ENCODE measurements at regions not wholly inside any gene's neighbourhood (a gene's known extent, or its start where the extent isn't known, plus 50 kb on each side); places are given as distances from the start of the nearest gene placed in this dataset.

DNA sequence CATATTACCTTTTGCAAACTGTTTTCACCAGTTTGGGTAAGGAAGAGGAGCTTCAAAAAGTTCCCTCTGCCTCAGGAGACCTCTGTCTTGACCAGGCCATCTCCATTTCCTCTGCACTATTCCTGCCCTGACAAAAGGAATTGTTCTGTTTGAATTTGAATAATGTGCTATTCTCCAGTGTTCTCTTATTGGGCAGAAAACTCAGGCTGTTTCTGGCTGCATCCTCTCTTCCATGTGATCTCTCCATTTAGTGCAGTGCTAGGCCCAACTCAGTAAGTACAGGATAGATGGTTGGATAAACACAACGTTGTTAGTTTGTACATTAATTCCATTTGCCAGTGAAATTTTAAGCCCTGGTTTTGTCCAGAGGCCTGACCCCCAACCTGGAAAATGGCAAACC, 102.2 kb upstream of the CELF4 start (continued):
- TF ChIP-seq, protein P1, sequence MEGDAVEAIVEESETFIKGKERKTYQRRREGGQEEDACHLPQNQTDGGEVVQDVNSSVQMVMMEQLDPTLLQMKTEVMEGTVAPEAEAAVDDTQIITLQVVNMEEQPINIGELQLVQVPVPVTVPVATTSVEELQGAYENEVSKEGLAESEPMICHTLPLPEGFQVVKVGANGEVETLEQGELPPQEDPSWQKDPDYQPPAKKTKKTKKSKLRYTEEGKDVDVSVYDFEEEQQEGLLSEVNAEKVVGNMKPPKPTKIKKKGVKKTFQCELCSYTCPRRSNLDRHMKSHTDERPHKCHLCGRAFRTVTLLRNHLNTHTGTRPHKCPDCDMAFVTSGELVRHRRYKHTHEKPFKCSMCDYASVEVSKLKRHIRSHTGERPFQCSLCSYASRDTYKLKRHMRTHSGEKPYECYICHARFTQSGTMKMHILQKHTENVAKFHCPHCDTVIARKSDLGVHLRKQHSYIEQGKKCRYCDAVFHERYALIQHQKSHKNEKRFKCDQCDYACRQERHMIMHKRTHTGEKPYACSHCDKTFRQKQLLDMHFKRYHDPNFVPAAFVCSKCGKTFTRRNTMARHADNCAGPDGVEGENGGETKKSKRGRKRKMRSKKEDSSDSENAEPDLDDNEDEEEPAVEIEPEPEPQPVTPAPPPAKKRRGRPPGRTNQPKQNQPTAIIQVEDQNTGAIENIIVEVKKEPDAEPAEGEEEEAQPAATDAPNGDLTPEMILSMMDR (IDR thresholded peaks at IDR 0.05; ENCODE audit: low read depth, low read length, missing input control), result no peak
- no peak for TF ChIP-seq YY1 (IDR thresholded peaks at IDR 0.05)

DNA sequence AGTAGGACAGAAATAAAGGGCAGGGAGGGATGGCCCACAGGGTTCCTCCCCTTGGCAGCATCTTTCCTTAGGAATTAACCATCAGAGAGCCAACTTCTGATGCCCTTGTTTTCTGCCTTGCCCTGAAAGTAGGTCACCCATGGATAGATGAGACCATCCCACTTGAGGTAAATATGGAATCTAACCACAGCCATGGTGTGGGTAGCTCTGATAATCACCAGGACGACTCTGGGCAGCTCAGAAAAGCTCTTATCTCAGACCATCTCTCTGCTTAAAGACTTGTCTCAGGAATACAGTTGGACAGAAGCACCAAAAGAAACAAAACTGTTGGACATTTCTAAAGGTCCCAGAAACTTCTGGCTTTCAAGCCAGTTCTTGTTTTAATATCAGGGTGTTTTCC, 101.4 kb upstream of the CELF4 start:
- no peaks in the 10 kb centered on the region for H3K36me3 ChIP-seq (ENCODE audit: control insufficient read depth in 4 of 4, insufficient read depth in 3 of 4, low read depth in 1 of 4, low read length in 3 of 4)
- H3K27me3 ChIP-seq (ENCODE audit: control insufficient read depth in 4 of 4, insufficient read depth in 4 of 4, low read length in 3 of 4), result no peaks in the 10 kb centered on the region
- H3K4me1 ChIP-seq (ENCODE audit: control insufficient read depth in 4 of 4, insufficient read depth in 4 of 4, low read length in 3 of 4), result no peaks in the 10 kb centered on the region
- 15% methylated on average over 1 of the region's 1 CpG for WGBS
- no peak overlapping the region for H3K9ac ChIP-seq (ENCODE audit: low read depth in 1 of 2, low read length in 2 of 2)
- no peak for DNase-seq (ENCODE audit: low spot score)
- TF ChIP-seq TAF1 (conservative IDR thresholded peaks at IDR 0.05), result no peak
- no peak for TF ChIP-seq JUND (IDR thresholded peaks at IDR 0.05)
- no peak overlapping the region for H3K27ac ChIP-seq (ENCODE audit: low read depth in 1 of 2, low read length in 2 of 2)
- H3K9me3 ChIP-seq (ENCODE audit: control insufficient read depth in 4 of 4, low read length in 3 of 4), result no peaks in the 10 kb centered on the region
- no peak overlapping the region for H3K4me3 ChIP-seq (ENCODE audit: low read depth in 1 of 3, low read length in 3 of 3)

DNA sequence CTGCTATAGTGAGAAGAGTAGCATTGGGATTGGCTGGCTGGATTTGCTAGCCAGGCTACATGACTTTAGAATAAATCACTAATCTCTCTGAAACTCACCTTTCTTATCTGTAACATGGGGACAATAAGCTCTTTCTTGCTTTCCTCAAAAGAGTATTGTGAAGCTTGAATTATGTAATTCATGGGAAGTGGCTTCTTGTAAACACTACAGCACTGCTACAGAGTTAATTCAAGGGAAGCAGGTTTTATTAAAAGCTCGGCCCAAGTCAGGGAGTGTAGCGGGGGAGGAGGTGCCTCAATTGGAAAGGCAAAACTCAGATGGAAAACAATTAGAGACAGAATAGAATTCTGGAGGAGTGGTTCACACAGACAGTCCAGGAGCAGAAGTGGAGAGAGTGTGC, 100.9 kb upstream of the CELF4 start:
- Histone ChIP-seq H3K27me3 (ENCODE audit: control insufficient read depth in 4 of 4, insufficient read depth in 4 of 4, low read length in 3 of 4) (no peaks in the 10 kb centered on the region), H3K4me3 (ENCODE audit: low read depth in 1 of 3, low read length in 3 of 3) (no peak overlapping the region), H3K27ac (ENCODE audit: low read depth in 1 of 2, low read length in 2 of 2) (no peak overlapping the region), H3K9me3 (ENCODE audit: control insufficient read depth in 4 of 4, low read length in 3 of 4) (no peaks in the 10 kb centered on the region), H3K4me1 (ENCODE audit: control insufficient read depth in 4 of 4, insufficient read depth in 4 of 4, low read length in 3 of 4) (no peaks in the 10 kb centered on the region), H3K9ac (ENCODE audit: low read depth in 1 of 2, low read length in 2 of 2) (no peak overlapping the region), H3K36me3 (ENCODE audit: control insufficient read depth in 4 of 4, insufficient read depth in 3 of 4, low read depth in 1 of 4, low read length in 3 of 4) (no peaks in the 10 kb centered on the region)
- DNase-seq (ENCODE audit: low spot score), result no peak
- 62% methylated on average over 2 of the region's 2 CpGs for WGBS
- TF ChIP-seq FOXA1 (IDR thresholded peaks at IDR 0.05), result no peak
- no peak for TF ChIP-seq RXRA (IDR thresholded peaks at IDR 0.05)

DNA sequence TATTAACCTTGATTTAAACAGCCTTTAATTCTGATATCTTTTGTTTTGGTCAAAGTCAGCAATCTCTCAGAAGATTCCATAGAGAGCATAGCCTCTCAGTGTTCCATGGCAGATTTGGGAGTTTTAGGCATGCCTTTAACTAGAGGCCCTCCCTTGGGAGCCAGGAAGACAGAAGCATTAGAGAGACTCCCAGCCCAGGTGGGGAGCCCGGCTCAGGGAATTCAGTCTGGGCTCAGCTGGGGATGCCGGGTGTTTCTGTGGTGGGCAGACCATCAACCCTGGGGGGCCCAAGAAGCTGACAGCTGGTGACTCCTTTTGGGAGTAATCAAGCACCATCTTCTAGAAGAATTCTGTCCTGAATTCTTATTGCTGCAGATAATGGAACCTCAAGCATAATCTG, 99.7 kb upstream of the CELF4 start:
- WGBS, result 82% methylated on average over 2 of the region's 2 CpGs
- DNase-seq (ENCODE audit: low spot score), result no peak
- Histone ChIP-seq H3K4me3 (ENCODE audit: low read depth in 1 of 3, low read length in 3 of 3) (no peak overlapping the region), H3K27me3 (ENCODE audit: control insufficient read depth in 4 of 4, insufficient read depth in 4 of 4, low read length in 3 of 4) (no peaks in the 10 kb centered on the region), H3K4me1 (ENCODE audit: control insufficient read depth in 4 of 4, insufficient read depth in 4 of 4, low read length in 3 of 4) (no peaks in the 10 kb centered on the region), H3K36me3 (ENCODE audit: control insufficient read depth in 4 of 4, insufficient read depth in 3 of 4, low read depth in 1 of 4, low read length in 3 of 4) (no peaks in the 10 kb centered on the region), H3K9ac (ENCODE audit: low read depth in 1 of 2, low read length in 2 of 2) (no peak overlapping the region), H3K9me3 (ENCODE audit: control insufficient read depth in 4 of 4, low read length in 3 of 4) (no peaks in the 10 kb centered on the region), H3K27ac (ENCODE audit: low read depth in 1 of 2, low read length in 2 of 2) (no peak overlapping the region)
- TF ChIP-seq, protein P1 (IDR thresholded peaks at IDR 0.05; ENCODE audit: low read depth, low read length, missing input control), result no peak
- TF ChIP-seq EGR1 (IDR thresholded peaks at IDR 0.05; ENCODE audit: low read depth in 2 of 2) (no peak), RXRA (IDR thresholded peaks at IDR 0.05) (no peak), JUND (IDR thresholded peaks at IDR 0.05) (no peak), HNF4A (conservative IDR thresholded peaks at IDR 0.05) (no peak), TAF1 (conservative IDR thresholded peaks at IDR 0.05) (no peak), SP1 (IDR thresholded peaks at IDR 0.05) (no peak), YY1 (IDR thresholded peaks at IDR 0.05) (no peak), GABPA (IDR thresholded peaks at IDR 0.05 in 1 of 2, conservative IDR thresholded peaks at IDR 0.05 in 1 of 2) (no peak), RAD21 (IDR thresholded peaks at IDR 0.05) (no peak), NR2F2 (IDR thresholded peaks at IDR 0.05) (no peak), HNF4G (IDR thresholded peaks at IDR 0.05) (no peak), FOXA1 (IDR thresholded peaks at IDR 0.05) (no peak)
- TF ChIP-seq, protein P2, sequence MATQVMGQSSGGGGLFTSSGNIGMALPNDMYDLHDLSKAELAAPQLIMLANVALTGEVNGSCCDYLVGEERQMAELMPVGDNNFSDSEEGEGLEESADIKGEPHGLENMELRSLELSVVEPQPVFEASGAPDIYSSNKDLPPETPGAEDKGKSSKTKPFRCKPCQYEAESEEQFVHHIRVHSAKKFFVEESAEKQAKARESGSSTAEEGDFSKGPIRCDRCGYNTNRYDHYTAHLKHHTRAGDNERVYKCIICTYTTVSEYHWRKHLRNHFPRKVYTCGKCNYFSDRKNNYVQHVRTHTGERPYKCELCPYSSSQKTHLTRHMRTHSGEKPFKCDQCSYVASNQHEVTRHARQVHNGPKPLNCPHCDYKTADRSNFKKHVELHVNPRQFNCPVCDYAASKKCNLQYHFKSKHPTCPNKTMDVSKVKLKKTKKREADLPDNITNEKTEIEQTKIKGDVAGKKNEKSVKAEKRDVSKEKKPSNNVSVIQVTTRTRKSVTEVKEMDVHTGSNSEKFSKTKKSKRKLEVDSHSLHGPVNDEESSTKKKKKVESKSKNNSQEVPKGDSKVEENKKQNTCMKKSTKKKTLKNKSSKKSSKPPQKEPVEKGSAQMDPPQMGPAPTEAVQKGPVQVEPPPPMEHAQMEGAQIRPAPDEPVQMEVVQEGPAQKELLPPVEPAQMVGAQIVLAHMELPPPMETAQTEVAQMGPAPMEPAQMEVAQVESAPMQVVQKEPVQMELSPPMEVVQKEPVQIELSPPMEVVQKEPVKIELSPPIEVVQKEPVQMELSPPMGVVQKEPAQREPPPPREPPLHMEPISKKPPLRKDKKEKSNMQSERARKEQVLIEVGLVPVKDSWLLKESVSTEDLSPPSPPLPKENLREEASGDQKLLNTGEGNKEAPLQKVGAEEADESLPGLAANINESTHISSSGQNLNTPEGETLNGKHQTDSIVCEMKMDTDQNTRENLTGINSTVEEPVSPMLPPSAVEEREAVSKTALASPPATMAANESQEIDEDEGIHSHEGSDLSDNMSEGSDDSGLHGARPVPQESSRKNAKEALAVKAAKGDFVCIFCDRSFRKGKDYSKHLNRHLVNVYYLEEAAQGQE (IDR thresholded peaks at IDR 0.05), result no peak
- TF ChIP-seq, protein P3, sequence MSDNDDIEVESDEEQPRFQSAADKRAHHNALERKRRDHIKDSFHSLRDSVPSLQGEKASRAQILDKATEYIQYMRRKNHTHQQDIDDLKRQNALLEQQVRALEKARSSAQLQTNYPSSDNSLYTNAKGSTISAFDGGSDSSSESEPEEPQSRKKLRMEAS (IDR thresholded peaks at IDR 0.05), result no peak
- TF ChIP-seq, protein P4, sequence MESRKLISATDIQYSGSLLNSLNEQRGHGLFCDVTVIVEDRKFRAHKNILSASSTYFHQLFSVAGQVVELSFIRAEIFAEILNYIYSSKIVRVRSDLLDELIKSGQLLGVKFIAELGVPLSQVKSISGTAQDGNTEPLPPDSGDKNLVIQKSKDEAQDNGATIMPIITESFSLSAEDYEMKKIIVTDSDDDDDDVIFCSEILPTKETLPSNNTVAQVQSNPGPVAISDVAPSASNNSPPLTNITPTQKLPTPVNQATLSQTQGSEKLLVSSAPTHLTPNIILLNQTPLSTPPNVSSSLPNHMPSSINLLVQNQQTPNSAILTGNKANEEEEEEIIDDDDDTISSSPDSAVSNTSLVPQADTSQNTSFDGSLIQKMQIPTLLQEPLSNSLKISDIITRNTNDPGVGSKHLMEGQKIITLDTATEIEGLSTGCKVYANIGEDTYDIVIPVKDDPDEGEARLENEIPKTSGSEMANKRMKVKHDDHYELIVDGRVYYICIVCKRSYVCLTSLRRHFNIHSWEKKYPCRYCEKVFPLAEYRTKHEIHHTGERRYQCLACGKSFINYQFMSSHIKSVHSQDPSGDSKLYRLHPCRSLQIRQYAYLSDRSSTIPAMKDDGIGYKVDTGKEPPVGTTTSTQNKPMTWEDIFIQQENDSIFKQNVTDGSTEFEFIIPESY (IDR thresholded peaks at IDR 0.05), result no peak
- TF ChIP-seq, protein P5, sequence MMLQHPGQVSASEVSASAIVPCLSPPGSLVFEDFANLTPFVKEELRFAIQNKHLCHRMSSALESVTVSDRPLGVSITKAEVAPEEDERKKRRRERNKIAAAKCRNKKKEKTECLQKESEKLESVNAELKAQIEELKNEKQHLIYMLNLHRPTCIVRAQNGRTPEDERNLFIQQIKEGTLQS (IDR thresholded peaks at IDR 0.05), result no peak

All from liver (tissue), 8 donors.